ENCODE measurements at regions not wholly inside any gene's neighbourhood (a gene's known extent, or its start where the extent isn't known, plus 50 kb on each side); places are given as distances from the start of the nearest gene placed in this dataset.

GRCh38 chr3:124497487-124497886 lies 232.8 kb upstream of the UMPS start:
- DNase-seq (ENCODE audit: low read depth), result no peak

GRCh38 chr3:124498891-124499290 lies 231.4 kb upstream of the UMPS start:
- DNase-seq (ENCODE audit: low read depth), result no peak

GRCh38 chr3:124504332-124505059 lies 225.8 kb upstream of the UMPS start:
- DNase-seq (ENCODE audit: low read depth), result no peak

GRCh38 chr3:124509884-124510283 lies 220.4 kb upstream of the UMPS start:
- no peak for DNase-seq (ENCODE audit: low read depth)

GRCh38 chr3:124510290-124510689 lies 220.0 kb upstream of the UMPS start:
- DNase-seq (ENCODE audit: low read depth), result no peak

- no peak for DNase-seq (ENCODE audit: low read depth)
Observed at GRCh38 chr3:124512881-124513609, 217.2 kb upstream of the UMPS start.

GRCh38 chr3:124513610-124513997 lies 216.6 kb upstream of the UMPS start:
- DNase-seq (ENCODE audit: low read depth), result no peak

- DNase-seq (ENCODE audit: low read depth), result no peak
Observed at GRCh38 chr3:124514683-124515082, 215.6 kb upstream of the UMPS start.

GRCh38 chr3:124516333-124516732 lies 213.9 kb upstream of the UMPS start:
- DNase-seq (ENCODE audit: low read depth), result no peak

GRCh38 chr3:124517306-124517705 lies 212.9 kb upstream of the UMPS start:
- no peak for DNase-seq (ENCODE audit: low read depth)

GRCh38 chr3:124518350-124518749 lies 211.9 kb upstream of the UMPS start:
- no peak for DNase-seq (ENCODE audit: low read depth)

- DNase-seq (ENCODE audit: low read depth), result no peak
Observed at GRCh38 chr3:124519591-124520194, 210.6 kb upstream of the UMPS start.

- no peak for DNase-seq (ENCODE audit: low read depth)
Observed at GRCh38 chr3:124520970-124521369, 209.3 kb upstream of the UMPS start.

GRCh38 chr3:124522082-124522625 lies 208.1 kb upstream of the UMPS start:
- DNase-seq (ENCODE audit: low read depth), result no peak

- DNase-seq (ENCODE audit: low read depth), result no peak
Observed at GRCh38 chr3:124526601-124527000, 203.7 kb upstream of the UMPS start.

- no peak for DNase-seq (ENCODE audit: low read depth)
Observed at GRCh38 chr3:124529826-124530571, 200.3 kb upstream of the UMPS start.

- DNase-seq (ENCODE audit: low read depth), result no peak
Observed at GRCh38 chr3:124530916-124531315, 199.3 kb upstream of the UMPS start.

GRCh38 chr3:124532071-124532470 lies 198.2 kb upstream of the UMPS start:
- DNase-seq (ENCODE audit: low read depth), result no peak

GRCh38 chr3:124535306-124535705 lies 194.9 kb upstream of the UMPS start:
- DNase-seq (ENCODE audit: low read depth), result no peak

GRCh38 chr3:124540550-124541211 lies 189.6 kb upstream of the UMPS start:
- no peak for DNase-seq (ENCODE audit: low read depth)

GRCh38 chr3:124542214-124542869 lies 187.9 kb upstream of the UMPS start:
- DNase-seq (ENCODE audit: low read depth), result no peak
